Posterior vena cava (tissue), 2 donors: ENCODE measurements at regions not wholly inside any gene's neighbourhood (a gene's known extent, or its start where the extent isn't known, plus 50 kb on each side); places are given as distances from the start of the nearest gene placed in this dataset.

Experiments used
- DNase-seq: peaks from one replicate; pipeline ENCODE4 v3.0.0-alpha.2; 2020; ENCODE audit warnings: low spot score
- intact Hi-C, 2 donors: fragments of 100-400 bp; cut with DNase I; formaldehyde crosslinking; loops; one replicate each; pipeline versions ENCODE4 v1.14.1 to v1.14.2; 2022 to 2023
- donor health status: DM: yes; HTN: yes; CAD: no.
- donor health status: DM: yes; HTN: yes; CAD: no.

- no peak for DNase-seq
- intact Hi-C loops = no loop called here
Observed at GRCh38 chr5:125262782-125263181, 516.3 kb upstream of the ZNF608 start.

DNA sequence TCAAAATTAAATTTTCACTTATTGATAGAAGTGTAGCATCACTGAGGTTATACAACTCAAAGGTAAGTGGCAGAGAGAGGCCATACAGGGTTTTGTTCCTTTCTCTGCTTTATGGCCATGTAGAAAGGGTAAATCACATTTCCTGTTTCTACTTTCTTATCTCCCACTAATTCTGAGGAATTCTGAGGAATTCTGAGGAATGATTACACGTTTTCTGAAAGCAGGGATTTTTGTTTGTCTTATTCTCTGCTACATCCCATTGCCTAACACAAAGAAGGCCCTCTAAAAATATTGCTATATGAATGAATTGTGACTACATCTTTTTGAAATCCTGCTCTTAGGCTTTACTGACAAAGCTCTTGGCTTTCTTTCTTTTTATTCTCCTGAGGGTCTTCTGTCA lies 516.9 kb upstream of the ZNF608 start:
- DNase-seq = no peak
- intact Hi-C loops = no loop called here

DNA sequence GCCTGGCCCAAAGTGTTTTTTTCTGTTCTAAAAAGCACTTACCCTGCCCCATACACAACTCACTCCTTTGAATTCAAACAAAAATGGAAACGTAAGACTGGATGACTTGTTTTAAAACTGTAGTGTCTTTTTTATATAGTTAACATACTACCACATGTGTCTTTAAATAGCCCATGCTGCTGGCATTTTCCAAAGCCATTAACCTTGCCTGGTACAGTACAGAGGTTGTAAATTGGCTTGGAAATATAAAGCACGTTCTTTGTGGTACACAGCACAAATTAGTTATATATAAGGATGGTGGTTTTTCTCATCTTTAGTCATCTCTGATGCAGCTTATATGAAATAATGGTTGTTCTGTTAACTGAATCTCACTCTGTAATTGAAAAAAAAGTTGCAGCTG lies 519.7 kb upstream of the ZNF608 start:
- intact Hi-C loops = no loop called here
- DNase-seq = no peak

- intact Hi-C loops = no loop called here
Observed at GRCh38 chr5:125267636-125268248, 521.3 kb upstream of the ZNF608 start.

GRCh38 chr5:125269926-125270325 lies 523.5 kb upstream of the ZNF608 start:
- DNase-seq = no peak
- intact Hi-C loops = no loop called here

More at GRCh38 chr5:125267636-125268248, 521.3 kb upstream of the ZNF608 start:
- no peak for DNase-seq

- intact Hi-C loops = no loop called here
- DNase-seq = no peak
Observed at GRCh38 chr5:125272357-125272756, 525.9 kb upstream of the ZNF608 start.

- DNase-seq = no peak
- intact Hi-C loops = no loop called here
Observed at GRCh38 chr5:125274211-125274610, 527.8 kb upstream of the ZNF608 start.

GRCh38 chr5:125274938-125275724 lies 528.7 kb upstream of the ZNF608 start:
- DNase-seq = no peak
- intact Hi-C loops = no loop called here

DNA sequence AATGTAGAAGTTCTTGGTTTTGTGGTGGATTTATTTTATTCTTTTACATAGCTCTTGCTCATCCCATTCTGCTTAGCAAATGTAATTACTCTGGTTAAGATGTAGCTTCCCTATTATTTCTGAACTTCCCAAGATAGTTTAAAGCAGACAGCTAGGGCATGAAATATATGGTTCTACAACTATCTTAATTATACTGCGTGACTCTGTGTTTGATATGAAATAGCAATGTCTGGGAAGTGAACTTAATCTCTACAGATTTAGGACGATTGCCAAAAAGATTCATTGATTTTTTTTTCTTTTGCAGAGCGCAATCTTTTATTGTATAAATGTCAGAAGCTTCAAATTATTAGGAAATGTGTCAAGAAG lies 529.3 kb upstream of the ZNF608 start:
- intact Hi-C loops = no loop called here

DNA sequence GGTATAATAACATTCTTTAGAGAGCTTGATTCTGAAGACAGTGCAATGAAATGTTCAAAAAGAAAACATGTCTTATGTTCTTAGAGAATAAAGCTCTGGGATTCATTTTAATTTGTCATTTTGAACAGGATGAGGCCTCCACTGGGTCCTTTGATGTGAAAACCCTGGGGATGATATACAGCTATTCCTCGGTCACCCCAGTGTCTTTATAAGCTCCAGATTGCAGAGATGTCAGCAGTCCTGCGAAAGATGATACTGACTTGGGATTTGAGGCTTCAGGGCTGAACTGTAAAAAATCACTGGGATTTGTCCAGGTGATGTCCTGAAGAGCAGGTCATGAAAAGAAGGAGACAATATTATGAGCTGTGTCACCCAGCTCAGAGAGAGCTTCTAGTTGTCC lies 529.7 kb upstream of the ZNF608 start:
- DNase-seq = no peak
- intact Hi-C loops = no loop called here

More for the DNA sequence above, 529.3 kb upstream of the ZNF608 start:
- no peak for DNase-seq

GRCh38 chr5:125277494-125278154 lies 531.2 kb upstream of the ZNF608 start:
- DNase-seq = no peak
- intact Hi-C loops = no loop called here

- intact Hi-C loops = no loop called here
Observed at GRCh38 chr5:125278711-125279110, 532.3 kb upstream of the ZNF608 start.

GRCh38 chr5:125281667-125282066 lies 535.2 kb upstream of the ZNF608 start:
- intact Hi-C loops = no loop called here
- DNase-seq = no peak

More at GRCh38 chr5:125278711-125279110, 532.3 kb upstream of the ZNF608 start:
- DNase-seq = no peak

GRCh38 chr5:125283372-125283771 lies 536.9 kb upstream of the ZNF608 start:
- intact Hi-C loops = no loop called here
- no peak for DNase-seq

- no peak for DNase-seq
- intact Hi-C loops = no loop called here
Observed at GRCh38 chr5:125286271-125286670, 539.8 kb upstream of the ZNF608 start.

DNA sequence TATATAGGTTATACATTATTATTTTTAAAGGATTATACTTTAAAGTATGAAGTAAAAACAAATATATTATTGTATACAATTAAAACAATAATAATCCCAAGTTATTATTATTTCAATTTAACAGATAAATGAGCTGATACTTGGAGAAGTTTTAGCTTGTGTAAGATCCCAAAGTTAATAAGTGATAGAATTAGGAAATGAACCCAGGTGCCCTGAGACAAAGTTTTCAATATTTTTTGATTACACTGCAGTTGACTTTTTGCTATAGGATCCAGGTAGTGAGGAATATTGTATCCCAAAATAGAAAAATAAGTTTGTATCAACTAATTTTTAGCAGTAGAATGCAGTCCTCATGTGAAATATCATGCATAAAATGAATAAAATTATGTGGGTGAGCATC lies 543.2 kb upstream of the ZNF608 start:
- DNase-seq = no peak
- intact Hi-C loops = no loop called here

- intact Hi-C loops = no loop called here
Observed at GRCh38 chr5:125290935-125291334, 544.5 kb upstream of the ZNF608 start.

DNA sequence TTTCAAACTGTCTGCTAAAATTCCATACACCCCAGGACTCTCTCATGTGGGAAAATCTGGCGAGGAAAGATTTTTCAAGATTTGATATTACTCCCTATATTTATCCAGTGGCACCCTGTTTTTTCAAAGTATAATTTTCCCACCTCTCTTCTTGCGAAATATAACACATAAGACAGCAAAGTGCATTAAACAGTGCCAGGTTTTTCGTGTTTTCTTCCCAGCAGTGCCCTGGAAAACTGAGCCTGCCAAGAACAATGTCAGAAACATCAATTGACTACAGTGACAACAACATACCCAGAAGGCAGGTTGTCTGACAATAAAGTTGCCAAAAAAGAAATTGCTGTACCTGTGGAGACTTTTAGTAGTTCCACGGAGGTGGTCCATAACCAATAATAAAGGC lies 545.0 kb upstream of the ZNF608 start:
- intact Hi-C loops = no loop called here
- no peak for DNase-seq

More at GRCh38 chr5:125290935-125291334, 544.5 kb upstream of the ZNF608 start:
- no peak for DNase-seq

GRCh38 chr5:125293223-125293622 lies 546.8 kb upstream of the ZNF608 start:
- no peak for DNase-seq
- intact Hi-C loops = no loop called here

GRCh38 chr5:125293726-125294125 lies 547.3 kb upstream of the ZNF608 start:
- intact Hi-C loops = no loop called here
- DNase-seq = no peak

DNA sequence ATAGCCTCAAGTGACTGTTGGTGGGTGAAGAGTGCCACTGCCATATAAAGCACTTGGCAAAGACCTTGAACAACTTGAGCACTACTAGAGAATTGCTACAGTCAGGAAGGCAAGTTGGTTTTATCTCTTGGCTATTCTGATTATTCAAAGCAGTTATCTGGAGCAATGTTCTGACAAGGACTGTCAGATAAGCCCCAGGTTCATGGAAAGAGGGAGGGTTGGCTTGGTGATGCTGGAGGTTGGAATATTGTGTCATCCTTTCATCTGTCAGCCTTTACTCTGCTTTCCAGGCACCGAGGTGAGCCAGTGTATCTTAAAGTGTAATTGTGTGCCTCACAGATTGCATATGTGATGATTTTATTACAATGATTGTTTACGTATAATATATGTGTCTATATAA lies 548.4 kb upstream of the ZNF608 start:
- no peak for DNase-seq
- intact Hi-C loops = no loop called here
